Transverse colon (tissue), 4 donors: ENCODE measurements at regions not wholly inside any gene's neighbourhood (a gene's known extent, or its start where the extent isn't known, plus 50 kb on each side); places are given as distances from the start of the nearest gene placed in this dataset.

ENCODE experiments used
- DNase-seq: peaks from one replicate; pipeline ENCODE4 v3.0.0-alpha.2; 2019
- H3K27ac ChIP-seq, 4 donors: fragments of 200-600 bp; sonication (generic); 2 replicates each; pipeline ENCODE4 v1.5.1; 2016 to 2018; ENCODE audit warnings: inconsistent platforms in 4 of 4
- H3K27me3 ChIP-seq: fragments of 200-600 bp; sonication (generic); 2 replicates; pipeline ENCODE4 v1.5.1; 2017; ENCODE audit warnings: inconsistent platforms
- H3K36me3 ChIP-seq, 4 donors: fragments of 200-600 bp; sonication (generic); 2 replicates each; pipeline ENCODE4 v1.5.1; 2017 to 2019; ENCODE audit warnings: inconsistent platforms in 4 of 4
- H3K4me1 ChIP-seq, 4 donors: fragments of 200-600 bp; sonication (generic); 2 replicates each; pipeline ENCODE4 v1.5.1; 2017 to 2020; ENCODE audit warnings: inconsistent platforms in 4 of 4
- H3K4me3 ChIP-seq, 4 donors: fragments of 200-600 bp; sonication (generic); 1 replicate in 1 of 4; 2 replicates in 3 of 4; pipeline versions ENCODE4 v1.5.1 to v1.6.1; 2017 to 2019; ENCODE audit warnings: inconsistent platforms in 4 of 4
- H3K9me3 ChIP-seq, 2 donors: fragments of 200-600 bp; sonication (generic); 2 replicates each; pipeline ENCODE4 v1.5.1; 2017 to 2019; ENCODE audit warnings: inconsistent platforms in 2 of 2
- CTCF ChIP-seq, 5 experiments: fragments of 200-600 bp in 3 of 5; fragments of 450-650 bp in 2 of 5; sonication (generic) in 3 of 5; IDR thresholded peaks; 1 replicate in 2 of 5; 2 replicates in 3 of 5; pipeline ENCODE4 v1.5.1; 2016 to 2017; ENCODE audit warnings: antibody characterized with exemption in 5 of 5, inconsistent platforms in 3 of 5, mild to moderate bottlenecking in 2 of 5, moderate library complexity in 1 of 5
- EP300 ChIP-seq: sonication (generic); formaldehyde crosslinking; IDR thresholded peaks from one replicate; pipeline ENCODE4 v1.6.1; 2017; ENCODE audit warnings: antibody characterized with exemption, low read depth
- POLR2A ChIP-seq: fragments of 450-650 bp; IDR thresholded peaks from one replicate; pipeline ENCODE4 v1.6.1; 2016; ENCODE audit warnings: antibody characterized with exemption, mild to moderate bottlenecking, moderate library complexity
- POLR2AphosphoS5 ChIP-seq, 3 donors: sonication (generic); formaldehyde crosslinking; IDR thresholded peaks; one replicate each; pipeline ENCODE4 v1.6.1; 2016; ENCODE audit warnings: antibody characterized with exemption in 3 of 3
- WGBS, 2 donors: methylation state at CpG; one replicate each; pipeline ENCODE4 v1.1.5; 2018; ENCODE audit warnings: low coverage in 1 of 2; 5-methylcytosine and 5-hydroxymethylcytosine counted together
- in situ Hi-C, 4 donors: fragments of 200-750 bp; cut with MboI; loops; one replicate each; pipeline versions ENCODE4 v1.15.0 to v1.15.1; 2017; ENCODE audit warnings: low sequenced_read_pairs in 3 of 4, low pct_ligation_motif_present in 1 of 4, low pct_unique_long_range_greater_than_20kb in 1 of 4
- intact Hi-C: fragments of 100-400 bp; cut with DNase I; formaldehyde crosslinking; loops from one replicate; pipeline ENCODE4 v1.15.1; 2023; ENCODE audit warnings: low total_unique reads

- in situ Hi-C loops, result no loop called here
- TF ChIP-seq POLR2AphosphoS5 (IDR thresholded peaks at IDR 0.05) (no peak), EP300 (no peak), POLR2A (no peak), CTCF (IDR thresholded peaks at IDR 0.05) (no peak)
- Histone ChIP-seq H3K27ac (no peak overlapping the region), H3K9me3 (no peaks in the 10 kb centered on the region), H3K4me1 (no peaks in the 10 kb centered on the region), H3K36me3 (no peaks in the 10 kb centered on the region), H3K4me3 (no peak overlapping the region), H3K27me3 (no peaks in the 10 kb centered on the region)
- no peak for DNase-seq
- 67 to 69% methylated on average over 2 to 17 of the region's 18 CpGs for WGBS, 2 donors
- intact Hi-C loops, result no loop called here
Measured at GRCh38 chr15:100778831-100779288, 100.8 kb upstream of the ALDH1A3 start.

GRCh38 chr15:100779331-100780207, 100.1 kb upstream of the ALDH1A3 start:
- intact Hi-C loops (no loop called here), in situ Hi-C loops (no loop called here)
- no peaks in the 10 kb centered on the region for H3K36me3 ChIP-seq
- 77 to 83% methylated on average over 2 to 17 of the region's 17 CpGs for WGBS, 2 donors
- H3K4me3 ChIP-seq, result no peak overlapping the region
- no peaks in the 10 kb centered on the region for H3K4me1 ChIP-seq
- no peak for DNase-seq
- TF ChIP-seq CTCF (IDR thresholded peaks at IDR 0.05) (no peak), POLR2A (no peak), POLR2AphosphoS5 (IDR thresholded peaks at IDR 0.05) (no peak), EP300 (no peak)
- no peaks in the 10 kb centered on the region for H3K27me3 ChIP-seq
- no peaks in the 10 kb centered on the region for H3K9me3 ChIP-seq
- no peak overlapping the region for H3K27ac ChIP-seq

GRCh38 chr15:100780208-100780800, 99.3 kb upstream of the ALDH1A3 start:
- DNase-seq, result no peak
- in situ Hi-C loops (no loop called here), intact Hi-C loops (no loop called here)
- Histone ChIP-seq H3K9me3 (no peaks in the 10 kb centered on the region), H3K4me3 (no peak overlapping the region), H3K27me3 (no peaks in the 10 kb centered on the region), H3K4me1 (no peaks in the 10 kb centered on the region), H3K36me3 (no peaks in the 10 kb centered on the region), H3K27ac (no peak overlapping the region)
- TF ChIP-seq POLR2A (no peak), EP300 (no peak), CTCF (IDR thresholded peaks at IDR 0.05) (no peak), POLR2AphosphoS5 (IDR thresholded peaks at IDR 0.05) (no peak)
- WGBS, 2 donors, result 95% methylated on average over 13 of the region's 13 CpGs; no CpG with 5 or more reads in 1 of the 2 donors

GRCh38 chr15:100781061-100781960, 98.3 kb upstream of the ALDH1A3 start:
- Histone ChIP-seq H3K27me3 (no peaks in the 10 kb centered on the region), H3K4me3 (no peak overlapping the region), H3K27ac (no peak overlapping the region), H3K9me3 (no peaks in the 10 kb centered on the region), H3K36me3 (no peaks in the 10 kb centered on the region), H3K4me1 (no peaks in the 10 kb centered on the region)
- in situ Hi-C loops (no loop called here), intact Hi-C loops (no loop called here)
- TF ChIP-seq POLR2AphosphoS5 (IDR thresholded peaks at IDR 0.05) (no peak), CTCF (IDR thresholded peaks at IDR 0.05) (no peak), EP300 (no peak), POLR2A (no peak)
- no peak for DNase-seq
- WGBS, 2 donors, result 81 to 82% methylated on average over 5 to 10 of the region's 11 CpGs
